Rectal smooth muscle tissue (tissue), 1 donor: ENCODE measurements at regions not wholly inside any gene's neighbourhood (a gene's known extent, or its start where the extent isn't known, plus 50 kb on each side); places are given as distances from the start of the nearest gene placed in this dataset.

Experiments
- H3K27ac ChIP-seq: one replicate; pipeline ENCODE4 v1.7.0; 2013; ENCODE audit warnings: low read depth, low read length, inconsistent platforms
- H3K27me3 ChIP-seq: one replicate; pipeline ENCODE4 v1.7.0; 2013; ENCODE audit warnings: low read length; ENCODE audit not compliant: control insufficient read depth, insufficient read depth
- H3K36me3 ChIP-seq: one replicate; pipeline ENCODE4 v1.7.0; 2013; ENCODE audit warnings: low read length; ENCODE audit not compliant: control insufficient read depth, insufficient read depth
- H3K4me1 ChIP-seq: one replicate; pipeline ENCODE4 v1.7.0; 2013; ENCODE audit warnings: low read length; ENCODE audit not compliant: control insufficient read depth, insufficient read depth
- H3K4me3 ChIP-seq: one replicate; pipeline ENCODE4 v1.7.0; 2013; ENCODE audit warnings: low read length
- H3K9ac ChIP-seq: one replicate; pipeline ENCODE4 v1.7.0; 2013; ENCODE audit warnings: low read length

GRCh38 chr1:217089361-217090014 lies 366.3 kb upstream of the ESRRG start:
- H3K9ac ChIP-seq, result no peak overlapping the region
- peak overlapping the region; percentile 60 for H3K27ac ChIP-seq
- no peaks in the 10 kb centered on the region for H3K27me3 ChIP-seq
- H3K36me3 ChIP-seq, result no peaks in the 10 kb centered on the region
- peaks cover 3% of the 10 kb centered on the region for H3K4me1 ChIP-seq
- peak overlapping the region; percentile 74 for H3K4me3 ChIP-seq

GRCh38 chr1:217088521-217089284 lies 365.5 kb upstream of the ESRRG start:
- Histone ChIP-seq H3K4me1 (peaks cover 3% of the 10 kb centered on the region), H3K4me3 (peak overlapping the region; percentile 74), H3K9ac (no peak overlapping the region), H3K36me3 (no peaks in the 10 kb centered on the region), H3K27me3 (no peaks in the 10 kb centered on the region), H3K27ac (peak overlapping the region; percentile 60)

- no peak overlapping the region for H3K4me3 ChIP-seq
- H3K27ac ChIP-seq, result no peak overlapping the region
- H3K4me1 ChIP-seq, result peaks cover 3% of the 10 kb centered on the region
- no peaks in the 10 kb centered on the region for H3K36me3 ChIP-seq
- H3K9ac ChIP-seq, result no peak overlapping the region
- no peaks in the 10 kb centered on the region for H3K27me3 ChIP-seq
These were observed 364.8 kb upstream of the ESRRG start for GRCh38 chr1:217088011-217088410.

GRCh38 chr1:217079584-217079983 lies 356.4 kb upstream of the ESRRG start:
- Histone ChIP-seq H3K36me3 (no peaks in the 10 kb centered on the region), H3K27me3 (no peaks in the 10 kb centered on the region), H3K4me1 (peaks cover 7% of the 10 kb centered on the region), H3K9ac (no peak overlapping the region), H3K4me3 (no peak overlapping the region), H3K27ac (no peak overlapping the region)

- no peak overlapping the region for H3K9ac ChIP-seq
- no peaks in the 10 kb centered on the region for H3K36me3 ChIP-seq
- H3K27me3 ChIP-seq, result no peaks in the 10 kb centered on the region
- H3K4me1 ChIP-seq, result peaks cover 7% of the 10 kb centered on the region
- H3K4me3 ChIP-seq, result no peak overlapping the region
- H3K27ac ChIP-seq, result peak overlapping the region; percentile 66
These were observed 355.7 kb upstream of the ESRRG start for GRCh38 chr1:217078959-217079358.

GRCh38 chr1:217078078-217078690 lies 355.0 kb upstream of the ESRRG start:
- Histone ChIP-seq H3K4me3 (no peak overlapping the region), H3K4me1 (peaks cover 7% of the 10 kb centered on the region), H3K36me3 (no peaks in the 10 kb centered on the region), H3K27ac (peak overlapping the region; percentile 66), H3K9ac (no peak overlapping the region), H3K27me3 (no peaks in the 10 kb centered on the region)

- Histone ChIP-seq H3K4me3 (no peak overlapping the region), H3K36me3 (no peaks in the 10 kb centered on the region), H3K27ac (peak overlapping the region; percentile 66), H3K4me1 (peaks cover 7% of the 10 kb centered on the region), H3K27me3 (no peaks in the 10 kb centered on the region), H3K9ac (no peak overlapping the region)
These were observed 354.2 kb upstream of the ESRRG start for GRCh38 chr1:217077426-217077825.

- Histone ChIP-seq H3K4me3 (peak overlapping the region; percentile 2), H3K27me3 (no peaks in the 10 kb centered on the region), H3K4me1 (peaks cover 7% of the 10 kb centered on the region), H3K9ac (no peak overlapping the region), H3K27ac (peak overlapping the region; percentile 66), H3K36me3 (no peaks in the 10 kb centered on the region)
These were observed 353.7 kb upstream of the ESRRG start for GRCh38 chr1:217076902-217077301.

GRCh38 chr1:217072926-217073325 lies 349.7 kb upstream of the ESRRG start:
- Histone ChIP-seq H3K4me1 (peaks cover 7% of the 10 kb centered on the region), H3K27me3 (no peaks in the 10 kb centered on the region), H3K36me3 (no peaks in the 10 kb centered on the region), H3K4me3 (no peak overlapping the region), H3K27ac (no peak overlapping the region), H3K9ac (no peak overlapping the region)

- H3K9ac ChIP-seq, result no peak overlapping the region
- no peaks in the 10 kb centered on the region for H3K27me3 ChIP-seq
- H3K4me3 ChIP-seq, result no peak overlapping the region
- H3K36me3 ChIP-seq, result no peaks in the 10 kb centered on the region
- H3K27ac ChIP-seq, result no peak overlapping the region
- H3K4me1 ChIP-seq, result no peaks in the 10 kb centered on the region
These were observed 344.4 kb upstream of the ESRRG start for GRCh38 chr1:217067642-217068041.

GRCh38 chr1:217066794-217067193 lies 343.6 kb upstream of the ESRRG start:
- H3K9ac ChIP-seq, result no peak overlapping the region
- H3K4me3 ChIP-seq, result no peak overlapping the region
- no peaks in the 10 kb centered on the region for H3K36me3 ChIP-seq
- H3K27ac ChIP-seq, result no peak overlapping the region
- H3K27me3 ChIP-seq, result no peaks in the 10 kb centered on the region
- H3K4me1 ChIP-seq, result no peaks in the 10 kb centered on the region

- Histone ChIP-seq H3K27me3 (no peaks in the 10 kb centered on the region), H3K36me3 (no peaks in the 10 kb centered on the region), H3K27ac (no peak overlapping the region)
These were observed 340.1 kb upstream of the ESRRG start for GRCh38 chr1:217063172-217063908.

More at GRCh38 chr1:217063172-217063908, 340.1 kb upstream of the ESRRG start:
- Histone ChIP-seq H3K4me3 (no peak overlapping the region), H3K9ac (no peak overlapping the region), H3K4me1 (no peaks in the 10 kb centered on the region)
